B cell (primary cell): ENCODE measurements at regions not wholly inside any gene's neighbourhood (a gene's known extent, or its start where the extent isn't known, plus 50 kb on each side); places are given as distances from the start of the nearest gene placed in this dataset.

Experiments
- CTCF ChIP-seq: fragments of 200-600 bp; IDR thresholded peaks from one replicate; pipeline ENCODE4 v1.8.0; 2022; ENCODE audit warnings: antibody characterized with exemption, mild to moderate bottlenecking
- EZH2 ChIP-seq: IDR thresholded peaks from 2 replicates; pipeline ENCODE4 v1.6.1; 2012; ENCODE audit warnings: borderline replicate concordance, low read depth, mild to moderate bottlenecking, moderate library complexity, low read length; ENCODE audit not compliant: insufficient read depth, poor library complexity, severe bottlenecking

- TF ChIP-seq CTCF (no peak), EZH2 (no peak)
These were observed 767.7 kb upstream of the ALCAM start for GRCh38 chr3:104598848-104599511.
